ENCODE measurements at regions not wholly inside any gene's neighbourhood (a gene's known extent, or its start where the extent isn't known, plus 50 kb on each side); places are given as distances from the start of the nearest gene placed in this dataset.

- DNase-seq = no peak
Measured at GRCh38 chr18:61136711-61137251, 196.4 kb upstream of the CDH20 start.

DNA sequence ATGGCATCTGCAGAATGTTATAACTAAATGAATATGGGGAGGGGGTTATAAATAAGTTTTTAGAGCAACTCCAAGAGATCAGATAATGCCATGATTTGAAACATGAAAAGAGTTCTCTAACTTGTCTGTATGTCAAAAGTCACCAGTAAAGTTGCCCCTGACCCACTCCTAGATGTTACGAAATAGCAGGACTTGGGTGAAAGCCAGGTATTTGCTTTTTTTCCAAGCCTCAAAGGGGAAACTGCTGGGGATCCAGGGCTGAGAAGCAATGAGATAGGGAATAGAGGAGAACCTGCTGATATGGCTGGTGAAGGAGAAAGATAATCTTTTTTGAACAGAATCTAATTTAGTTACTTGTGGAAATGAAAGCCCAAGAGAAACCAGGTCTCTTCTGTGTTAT lies 191.5 kb upstream of the CDH20 start:
- no peak for TF ChIP-seq GATA1 (IDR thresholded peaks at IDR 0.05; ENCODE audit: low read depth, low read length)
- no peak for TF ChIP-seq POLR2A (IDR thresholded peaks at IDR 0.05; ENCODE audit: low read length)
- no peak for DNase-seq

More at GRCh38 chr18:61136711-61137251, 196.4 kb upstream of the CDH20 start:
- TF ChIP-seq POLR2A (IDR thresholded peaks at IDR 0.05; ENCODE audit: low read length) (no peak), GATA1 (IDR thresholded peaks at IDR 0.05; ENCODE audit: low read depth, low read length) (no peak)

DNA sequence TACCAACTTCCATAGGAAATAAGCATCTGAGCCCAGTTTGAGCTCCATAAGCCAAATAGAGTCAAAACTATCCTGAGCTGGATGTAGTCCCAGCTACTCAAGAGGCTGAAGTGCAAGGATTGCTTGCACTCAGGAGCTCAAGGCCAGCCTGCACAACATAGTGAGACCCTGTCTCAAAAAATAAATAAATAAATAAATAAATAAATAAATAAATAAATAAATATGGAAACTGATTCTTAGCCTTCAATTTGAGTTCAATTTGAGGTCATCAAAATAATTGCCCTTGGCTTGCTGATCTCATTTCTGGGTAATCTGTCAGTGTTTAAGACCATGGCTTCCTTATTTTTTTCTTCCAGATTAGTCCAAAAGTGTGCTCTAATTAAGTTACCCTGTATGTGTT lies 184.9 kb upstream of the CDH20 start:
- TF ChIP-seq GATA1 (IDR thresholded peaks at IDR 0.05; ENCODE audit: low read depth, low read length) (no peak), POLR2A (IDR thresholded peaks at IDR 0.05; ENCODE audit: low read length) (no peak)
- DNase-seq = no peak

DNA sequence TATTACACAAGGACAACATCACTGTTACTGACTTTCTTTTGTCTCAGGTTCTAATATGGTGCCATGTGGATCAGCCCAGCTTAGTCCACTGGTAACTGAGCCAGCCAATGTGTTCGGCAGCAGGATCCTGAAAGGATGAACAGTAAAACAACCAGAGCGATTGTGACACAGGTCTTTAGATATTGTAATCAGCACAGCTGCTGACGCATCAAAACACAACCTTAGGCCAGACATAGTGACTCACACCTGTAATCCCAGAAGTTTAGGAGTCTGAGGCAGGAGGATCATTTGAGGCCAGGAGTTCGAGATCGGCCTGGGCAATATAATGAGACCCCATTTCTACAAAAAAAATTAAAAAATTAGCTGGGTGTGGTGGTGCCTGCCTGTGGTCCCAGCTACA lies 183.4 kb upstream of the CDH20 start:
- no peak for DNase-seq
- TF ChIP-seq GATA1 (IDR thresholded peaks at IDR 0.05; ENCODE audit: low read depth, low read length) = no peak
- TF ChIP-seq POLR2A (IDR thresholded peaks at IDR 0.05; ENCODE audit: low read length) = no peak

- DNase-seq = no peak
- TF ChIP-seq GATA1 (IDR thresholded peaks at IDR 0.05; ENCODE audit: low read depth, low read length) (no peak), POLR2A (IDR thresholded peaks at IDR 0.05; ENCODE audit: low read length) (no peak)
Measured at GRCh38 chr18:61153571-61153970, 179.7 kb upstream of the CDH20 start.

GRCh38 chr18:61154866-61155265 lies 178.4 kb upstream of the CDH20 start:
- TF ChIP-seq POLR2A (IDR thresholded peaks at IDR 0.05; ENCODE audit: low read length) (no peak), GATA1 (IDR thresholded peaks at IDR 0.05; ENCODE audit: low read depth, low read length) (no peak)
- DNase-seq = no peak

- no peak for TF ChIP-seq POLR2A (IDR thresholded peaks at IDR 0.05; ENCODE audit: low read length)
- TF ChIP-seq GATA1 (IDR thresholded peaks at IDR 0.05; ENCODE audit: low read depth, low read length) = no peak
- DNase-seq = no peak
Measured at GRCh38 chr18:61155586-61155985, 177.6 kb upstream of the CDH20 start.

DNA sequence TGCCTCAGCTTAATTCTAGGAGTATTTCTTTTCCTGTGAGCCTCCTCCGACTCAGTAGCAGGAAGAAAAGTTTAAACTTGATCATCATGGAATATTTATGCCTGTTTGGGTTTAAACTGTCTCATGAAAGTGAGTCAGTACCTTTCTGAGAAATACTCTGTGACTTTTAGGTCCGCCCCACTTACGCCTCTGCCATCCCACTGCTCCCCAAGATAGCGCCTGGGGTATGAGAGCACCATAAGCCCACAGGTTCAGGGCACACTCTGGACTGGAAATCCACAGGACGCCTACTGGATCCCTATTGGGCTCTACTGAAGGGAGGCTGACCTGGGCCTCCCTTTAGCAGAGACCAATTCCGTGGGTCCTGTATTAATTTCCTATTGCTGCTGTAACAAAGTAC lies 175.8 kb upstream of the CDH20 start:
- TF ChIP-seq POLR2A (IDR thresholded peaks at IDR 0.05; ENCODE audit: low read length) (no peak), GATA1 (IDR thresholded peaks at IDR 0.05; ENCODE audit: low read depth, low read length) (no peak)
- DNase-seq = no peak

- no peak for DNase-seq
- TF ChIP-seq GATA1 (IDR thresholded peaks at IDR 0.05; ENCODE audit: low read depth, low read length) (no peak), POLR2A (IDR thresholded peaks at IDR 0.05; ENCODE audit: low read length) (no peak)
Measured at GRCh38 chr18:61159246-61159645, 174.0 kb upstream of the CDH20 start.

GRCh38 chr18:61164321-61164720 lies 168.9 kb upstream of the CDH20 start:
- no peak for DNase-seq
- no peak for TF ChIP-seq POLR2A (IDR thresholded peaks at IDR 0.05; ENCODE audit: low read length)
- TF ChIP-seq GATA1 (IDR thresholded peaks at IDR 0.05; ENCODE audit: low read depth, low read length) = no peak

DNA sequence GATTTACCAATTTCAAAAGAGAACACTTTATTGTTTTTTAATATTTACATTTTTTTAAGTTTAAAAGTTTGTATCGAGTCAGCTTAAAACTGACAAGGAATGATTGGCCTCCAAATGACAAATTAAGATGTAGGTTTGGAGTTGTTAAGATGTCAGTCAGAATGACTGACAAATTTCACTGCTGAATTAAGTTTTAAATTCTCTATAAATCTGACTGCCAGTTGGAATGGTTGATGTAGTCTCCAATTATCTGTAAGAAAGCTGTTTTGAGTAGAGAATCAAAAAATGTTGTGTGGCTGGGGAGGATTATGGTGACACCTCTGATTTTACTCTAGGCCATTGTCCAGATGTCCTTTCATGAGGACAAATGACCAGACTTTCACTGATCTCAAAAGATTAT lies 165.3 kb upstream of the CDH20 start:
- DNase-seq = no peak
- TF ChIP-seq POLR2A (IDR thresholded peaks at IDR 0.05; ENCODE audit: low read length) (no peak), GATA1 (IDR thresholded peaks at IDR 0.05; ENCODE audit: low read depth, low read length) (no peak)

GRCh38 chr18:61169386-61169785 lies 163.8 kb upstream of the CDH20 start:
- TF ChIP-seq POLR2A (IDR thresholded peaks at IDR 0.05; ENCODE audit: low read length) (no peak), GATA1 (IDR thresholded peaks at IDR 0.05; ENCODE audit: low read depth, low read length) (no peak)
- no peak for DNase-seq

DNA sequence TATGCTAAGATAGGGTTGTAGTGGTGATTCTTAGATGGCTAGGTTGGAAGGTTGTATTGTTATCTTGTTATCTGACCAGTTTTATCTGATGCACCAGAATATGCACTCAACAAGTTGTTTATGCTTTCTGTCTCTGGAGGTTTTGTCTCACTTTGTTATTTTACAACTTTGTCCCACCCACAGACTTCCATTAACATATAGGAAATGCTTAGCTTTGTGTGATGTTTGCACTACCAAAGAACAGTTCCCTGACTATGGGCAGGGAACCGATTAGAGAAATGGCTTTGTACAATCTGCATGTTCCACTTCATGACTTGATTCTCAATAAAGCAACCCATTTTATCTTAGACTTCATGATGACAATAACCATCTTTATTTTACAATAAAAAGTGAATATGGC lies 160.6 kb upstream of the CDH20 start:
- no peak for DNase-seq
- TF ChIP-seq POLR2A (IDR thresholded peaks at IDR 0.05; ENCODE audit: low read length) (no peak), GATA1 (IDR thresholded peaks at IDR 0.05; ENCODE audit: low read depth, low read length) (no peak)

GRCh38 chr18:61173554-61173953 lies 159.7 kb upstream of the CDH20 start:
- TF ChIP-seq POLR2A (IDR thresholded peaks at IDR 0.05; ENCODE audit: low read length) (no peak), GATA1 (IDR thresholded peaks at IDR 0.05; ENCODE audit: low read depth, low read length) (no peak)
- DNase-seq = no peak

GRCh38 chr18:61183798-61184197 lies 149.4 kb upstream of the CDH20 start:
- TF ChIP-seq POLR2A (IDR thresholded peaks at IDR 0.05; ENCODE audit: low read length) = no peak
- no peak for TF ChIP-seq GATA1 (IDR thresholded peaks at IDR 0.05; ENCODE audit: low read depth, low read length)
- no peak for DNase-seq

DNA sequence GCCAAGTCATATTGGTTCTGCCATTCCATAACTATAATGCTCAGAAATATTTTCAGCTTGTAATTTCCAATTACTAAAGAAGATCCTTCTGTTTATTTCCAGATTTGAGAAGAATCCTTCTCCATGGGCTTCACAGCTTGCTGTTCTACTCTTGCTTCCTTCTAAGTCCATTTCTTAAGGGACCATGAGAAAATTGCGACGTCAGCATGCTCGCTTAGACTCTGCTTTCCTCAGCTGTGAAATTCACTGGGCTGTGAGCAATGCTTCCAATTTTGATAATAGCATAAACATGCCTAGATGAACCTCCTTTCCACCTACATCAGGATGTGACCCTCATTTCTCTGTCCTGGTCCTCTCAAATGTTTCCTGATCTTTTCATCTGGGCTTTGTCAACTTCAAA lies 145.3 kb upstream of the CDH20 start:
- no peak for TF ChIP-seq GATA1 (IDR thresholded peaks at IDR 0.05; ENCODE audit: low read depth, low read length)
- no peak for TF ChIP-seq POLR2A (IDR thresholded peaks at IDR 0.05; ENCODE audit: low read length)
- DNase-seq = no peak
